H1 (cell line): ENCODE measurements at regions not wholly inside any gene's neighbourhood (a gene's known extent, or its start where the extent isn't known, plus 50 kb on each side); places are given as distances from the start of the nearest gene placed in this dataset.

Experiments
- CTCF ChIA-PET: fragments of 300-600 bp; sonication (Branson Sonifier 250); formaldehyde crosslinking; loops from one replicate; lab custom pipeline; 2021; ENCODE audit not compliant: partially characterized antibody; lab: Charles Lee
- POLR2A ChIA-PET: fragments of 300-600 bp; sonication (Branson Sonifier 250); formaldehyde crosslinking; loops from one replicate; lab custom pipeline; 2021; ENCODE audit warnings: inconsistent platforms; ENCODE audit not compliant: partially characterized antibody; lab: Charles Lee
- DNase-seq, 2 experiments: peaks; one replicate each; pipeline versions ENCODE4 v3.0.0 to v3.0.0-alpha.2; 2010 to 2022; ENCODE audit warnings: low spot score in 2 of 2, low read depth in 1 of 2, mixed read lengths in 1 of 2
- FAIRE-seq: peaks from 2 replicates; lab custom pipeline; 2011; peaks lifted over from hg19 to GRCh38; lab: Jason Lieb, UNC
- H2AFZ ChIP-seq: 2 replicates; pipeline ENCODE4 v1.8.1; 2012; ENCODE audit warnings: low read length, inconsistent platforms
- H2AK5ac ChIP-seq: 2 replicates; pipeline ENCODE4 v1.6.1; 2013; ENCODE audit warnings: low read depth, low read length
- H2BK120ac ChIP-seq: replicated peaks from 2 replicates; pipeline ENCODE3; 2013; ENCODE audit warnings: low read depth, low read length, inconsistent platforms
- H2BK12ac ChIP-seq: 2 replicates; pipeline ENCODE4 v1.6.1; 2013; ENCODE audit warnings: low read depth, low read length
- H2BK15ac ChIP-seq: 2 replicates; pipeline ENCODE4 v1.6.1; 2013; ENCODE audit warnings: low read length
- H2BK20ac ChIP-seq: 2 replicates; pipeline ENCODE4 v1.6.1; 2013; ENCODE audit warnings: low read length
- H2BK5ac ChIP-seq: 2 replicates; pipeline ENCODE4 v1.6.1; 2013; ENCODE audit warnings: low read depth, low read length
- H3K14ac ChIP-seq: 2 replicates; pipeline ENCODE4 v1.6.1; 2013; ENCODE audit warnings: inconsistent platforms; ENCODE audit not compliant: insufficient read length
- H3K18ac ChIP-seq: 2 replicates; pipeline ENCODE4 v1.6.1; 2013; ENCODE audit warnings: low read length; ENCODE audit errors: extremely low read depth
- H3K23ac ChIP-seq: 2 replicates; pipeline ENCODE4 v1.6.1; 2013; ENCODE audit warnings: inconsistent platforms; ENCODE audit not compliant: insufficient read length
- H3K23me2 ChIP-seq: 2 replicates; pipeline ENCODE4 v1.6.1; 2013; ENCODE audit warnings: low read depth, low read length
- H3K27ac ChIP-seq: 2 replicates; pipeline ENCODE4 v1.6.1; 2011; ENCODE audit warnings: low read depth, low read length, inconsistent platforms
- H3K27me3 ChIP-seq, 4 experiments: replicated peaks in 1 of 4; 1 replicate in 1 of 4; 2 replicates in 3 of 4; pipeline versions ENCODE4 v1.6.1 to v1.8.1; 2011 to 2013; ENCODE audit warnings: low read length in 3 of 4, mild to moderate bottlenecking in 3 of 4, inconsistent platforms in 2 of 4, mixed read lengths in 2 of 4, moderate library complexity in 1 of 4; ENCODE audit not compliant: control insufficient read depth in 3 of 4, insufficient read depth in 3 of 4; ENCODE audit errors: extremely low read depth in 1 of 4
- H3K36me3 ChIP-seq, 4 experiments: 2 replicates each; pipeline versions ENCODE4 v1.6.1 to v1.8.1; 2011 to 2013; ENCODE audit warnings: mild to moderate bottlenecking in 4 of 4, low read length in 3 of 4, moderate library complexity in 2 of 4, control low read depth in 1 of 4, inconsistent platforms in 1 of 4; ENCODE audit not compliant: insufficient read depth in 4 of 4, control insufficient read depth in 2 of 4
- H3K4ac ChIP-seq: replicated peaks from 2 replicates; pipeline ENCODE3; 2013; ENCODE audit warnings: low read length, low read depth, mixed read lengths, inconsistent platforms; ENCODE audit not compliant: insufficient read length
- H3K4me1 ChIP-seq, 4 experiments: replicated peaks in 1 of 4; 1 replicate in 1 of 4; 2 replicates in 3 of 4; pipeline versions ENCODE4 v1.6.1 to v1.8.1; 2011 to 2013; ENCODE audit warnings: low read length in 3 of 4, inconsistent platforms in 2 of 4, mixed read lengths in 1 of 4; ENCODE audit not compliant: insufficient read depth in 4 of 4, control insufficient read depth in 3 of 4
- H3K4me2 ChIP-seq, 2 experiments: 2 replicates each; pipeline versions ENCODE4 v1.6.1 to v1.8.1; 2011 to 2013; ENCODE audit warnings: low read depth in 2 of 2, low read length in 2 of 2, control low read depth in 1 of 2, inconsistent platforms in 1 of 2, mild to moderate bottlenecking in 1 of 2; ENCODE audit not compliant: insufficient read depth in 1 of 2
- H3K4me3 ChIP-seq, 4 experiments: fragments of 200-600, 300-600 bp in 1 of 4; sonication (generic), shearing (Covaris generic), sonication (Bioruptor Twin) in 1 of 4; 2 replicates each; pipeline versions ENCODE4 v1.5.1 to v1.8.1; 2011 to 2016; ENCODE audit warnings: low read length in 4 of 4, low read depth in 3 of 4, control low read depth in 2 of 4, inconsistent platforms in 2 of 4, mild to moderate bottlenecking in 2 of 4, mixed read lengths in 1 of 4, moderate library complexity in 1 of 4; ENCODE audit not compliant: insufficient read depth in 2 of 4; ENCODE audit errors: extremely low read depth in 1 of 4
- H3K56ac ChIP-seq: replicated peaks from 2 replicates; pipeline ENCODE3; 2013; ENCODE audit warnings: low read depth, mild to moderate bottlenecking, mixed read lengths, low read length, inconsistent platforms; ENCODE audit not compliant: insufficient read length
- H3K79me1 ChIP-seq: 2 replicates; pipeline ENCODE4 v1.6.1; 2013; ENCODE audit warnings: low read depth, low read length, control low read depth
- H3K79me2 ChIP-seq, 2 experiments: 2 replicates each; pipeline versions ENCODE4 v1.6.1 to v1.8.1; 2012 to 2013; ENCODE audit warnings: low read length in 2 of 2, mild to moderate bottlenecking in 2 of 2, inconsistent platforms in 1 of 2; ENCODE audit not compliant: insufficient read depth in 2 of 2, control insufficient read depth in 1 of 2
- H3K9ac ChIP-seq, 4 experiments: replicated peaks in 1 of 4; 1 replicate in 1 of 4; 2 replicates in 3 of 4; pipeline versions ENCODE4 v1.6.1 to v1.8.1; 2011 to 2013; ENCODE audit warnings: low read depth in 3 of 4, low read length in 3 of 4, control low read depth in 2 of 4, mild to moderate bottlenecking in 2 of 4, moderate library complexity in 2 of 4, inconsistent platforms in 1 of 4; ENCODE audit errors: extremely low read depth in 1 of 4
- H3K9me3 ChIP-seq, 2 experiments: 2 replicates each; pipeline versions ENCODE4 v1.6.1 to v1.8.1; 2012 to 2013; ENCODE audit warnings: mild to moderate bottlenecking in 2 of 2, moderate library complexity in 2 of 2, control low read depth in 1 of 2, inconsistent platforms in 1 of 2, low read depth in 1 of 2, low read length in 1 of 2, mixed read lengths in 1 of 2; ENCODE audit not compliant: insufficient read depth in 2 of 2
- H4K20me1 ChIP-seq, 2 experiments: replicated peaks in 1 of 2; 2 replicates each; pipeline versions ENCODE3 to v1.8.1; 2011 to 2013; ENCODE audit warnings: inconsistent platforms in 2 of 2, low read length in 2 of 2, mild to moderate bottlenecking in 1 of 2; ENCODE audit not compliant: insufficient read depth in 2 of 2, control insufficient read depth in 1 of 2
- H4K5ac ChIP-seq: 2 replicates; pipeline ENCODE4 v1.6.1; 2013; ENCODE audit warnings: low read length, low read depth, mixed read lengths, inconsistent platforms; ENCODE audit not compliant: insufficient read length
- H4K8ac ChIP-seq: 2 replicates; pipeline ENCODE4 v1.8.0; 2013; ENCODE audit warnings: mild to moderate bottlenecking, moderate library complexity, low read length, inconsistent platforms; ENCODE audit not compliant: insufficient read depth; ENCODE audit errors: extremely low read depth
- H4K91ac ChIP-seq: replicated peaks from 2 replicates; pipeline ENCODE3; 2013; ENCODE audit warnings: low read length, mixed read lengths, inconsistent platforms; ENCODE audit not compliant: insufficient read length
- EGR1 ChIP-seq: IDR thresholded peaks from 2 replicates; pipeline ENCODE4 v1.6.1; 2011; ENCODE audit warnings: low read depth, low read length, borderline replicate concordance
- EP300 ChIP-seq, 2 experiments: IDR thresholded peaks; 1 replicate in 1 of 2; 2 replicates in 1 of 2; pipeline ENCODE4 v1.6.1; 2011 to 2012; ENCODE audit warnings: low read depth in 2 of 2, low read length in 2 of 2, mild to moderate bottlenecking in 2 of 2, borderline replicate concordance in 1 of 2, inconsistent platforms in 1 of 2, moderate library complexity in 1 of 2
- SP4 ChIP-seq: IDR thresholded peaks from 2 replicates; pipeline ENCODE4 v1.6.1; 2012; ENCODE audit warnings: low read length, inconsistent platforms
- WGBS, 2 experiments: shearing (Covaris generic) in 1 of 2; methylation state at CpG; one replicate each; pipeline versions ENCODE4 v1.1.6 to v1.1.7; 2013 to 2015; ENCODE audit warnings: low lambda C conversion rate in 2 of 2, mixed read lengths in 2 of 2, inconsistent platforms in 1 of 2, low coverage in 1 of 2, missing lambda C conversion rate in 1 of 2; ENCODE audit not compliant: insufficient replicate concordance in 2 of 2, insufficient coverage in 1 of 2, insufficient read length in 1 of 2; ENCODE audit errors: extremely low coverage in 1 of 2, missing lambda C conversion rate in 1 of 2; 5-methylcytosine and 5-hydroxymethylcytosine counted together

DNA sequence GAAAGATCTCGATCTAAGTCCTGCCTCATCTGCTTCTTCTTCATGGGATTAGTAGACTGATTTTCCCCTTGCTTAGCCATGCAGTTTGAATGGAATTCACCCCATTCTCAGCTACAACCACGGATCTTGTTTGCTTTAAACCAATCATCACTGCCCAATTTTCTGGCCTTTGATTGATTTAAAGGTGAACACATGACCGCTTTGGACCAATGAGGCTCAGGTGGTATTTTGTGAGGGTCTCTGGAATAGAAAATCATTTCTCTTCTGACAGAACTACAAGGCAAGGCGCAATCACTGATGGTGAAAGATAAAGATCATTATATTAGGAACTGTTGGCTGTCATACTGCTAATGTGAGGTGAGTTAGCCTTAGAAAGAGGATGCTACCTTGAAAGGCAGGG is 213.0 kb upstream of the PLEKHG7 start:
- Histone ChIP-seq H2BK20ac (no peak overlapping the region), H4K8ac (no peak overlapping the region), H3K23ac (no peak overlapping the region), H2BK15ac (no peak overlapping the region), H3K18ac (no peak overlapping the region), H3K23me2 (no peaks in the 10 kb centered on the region), H3K36me3 (no peaks in the 10 kb centered on the region), H3K9me3 (no peaks in the 10 kb centered on the region), H3K79me2 (no peaks in the 10 kb centered on the region), H3K56ac (no peak overlapping the region), H3K4me2 (no peak overlapping the region), H3K27ac (no peak overlapping the region), H2AK5ac (no peak overlapping the region), H2AFZ (no peak overlapping the region), H4K20me1 (no peaks in the 10 kb centered on the region), H3K27me3 (no peaks in the 10 kb centered on the region), H2BK12ac (no peak overlapping the region), H3K9ac (no peak overlapping the region), H3K4me1 (peaks cover 0 to 3% (median 0%) of the 10 kb centered on the region in 4 experiments; a peak in 1 of 7 replicates), H3K4me3 (no peak overlapping the region), H3K79me1 (no peaks in the 10 kb centered on the region), H2BK5ac (no peak overlapping the region), H4K91ac (no peak overlapping the region), H2BK120ac (no peak overlapping the region), H3K14ac (no peak overlapping the region), H3K4ac (no peak overlapping the region), H4K5ac (no peak overlapping the region)
- TF ChIP-seq EP300 (IDR thresholded peaks at IDR 0.05; ENCODE audit: borderline replicate concordance in 1 of 2, low read depth in 2 of 2, low read length in 2 of 2) (no peak), SP4 (no peak), EGR1 (no peak)
- 92% methylated on average over 4 of the region's 4 CpGs; no CpG with 5 or more reads in 1 of the 2 experiments for WGBS, 2 experiments
- POLR2A ChIA-PET: no interaction called here
- FAIRE-seq (no peak), DNase-seq (no peak)
- CTCF ChIA-PET: no interaction called here
